ENCODE measurements at regions not wholly inside any gene's neighbourhood (a gene's known extent, or its start where the extent isn't known, plus 50 kb on each side); places are given as distances from the start of the nearest gene placed in this dataset.

- DNase-seq = no peak
Measured at GRCh38 chr14:22011253-22011642, 337.6 kb upstream of the OR4E1 start.

- no peak for DNase-seq
Measured at GRCh38 chr14:22010545-22011252, 337.1 kb upstream of the OR4E1 start.

- DNase-seq = no peak
Measured at GRCh38 chr14:22008766-22009165, 335.1 kb upstream of the OR4E1 start.

GRCh38 chr14:22007784-22008412, 334.3 kb upstream of the OR4E1 start:
- DNase-seq = no peak

GRCh38 chr14:22007363-22007762, 333.7 kb upstream of the OR4E1 start:
- DNase-seq = no peak

GRCh38 chr14:22003461-22003860, 329.8 kb upstream of the OR4E1 start:
- DNase-seq = no peak

- DNase-seq = no peak
Measured at GRCh38 chr14:22002860-22003284, 329.3 kb upstream of the OR4E1 start.

GRCh38 chr14:21999402-21999801, 325.8 kb upstream of the OR4E1 start:
- no peak for DNase-seq

GRCh38 chr14:21997300-21997699, 323.7 kb upstream of the OR4E1 start:
- no peak for DNase-seq

GRCh38 chr14:21995332-21995731, 321.7 kb upstream of the OR4E1 start:
- DNase-seq = no peak

GRCh38 chr14:21993837-21994236, 320.2 kb upstream of the OR4E1 start:
- no peak for DNase-seq

- DNase-seq = no peak
Measured at GRCh38 chr14:21993070-21993469, 319.5 kb upstream of the OR4E1 start.

- no peak for DNase-seq
Measured at GRCh38 chr14:21991130-21991529, 317.5 kb upstream of the OR4E1 start.

GRCh38 chr14:21990116-21990515, 316.5 kb upstream of the OR4E1 start:
- no peak for DNase-seq

- no peak for DNase-seq
Measured at GRCh38 chr14:21989090-21989489, 315.5 kb upstream of the OR4E1 start.

GRCh38 chr14:21988413-21988812, 314.8 kb upstream of the OR4E1 start:
- DNase-seq = no peak

- DNase-seq = no peak
Measured at GRCh38 chr14:21987937-21988336, 314.3 kb upstream of the OR4E1 start.

- no peak for DNase-seq
Measured at GRCh38 chr14:21985081-21985480, 311.5 kb upstream of the OR4E1 start.

GRCh38 chr14:21978999-21979314, 305.3 kb upstream of the OR4E1 start:
- DNase-seq = no peak

GRCh38 chr14:21978184-21978998, 304.8 kb upstream of the OR4E1 start:
- DNase-seq = no peak

- DNase-seq = no peak
Measured at GRCh38 chr14:21974741-21975140, 301.1 kb upstream of the OR4E1 start.

GRCh38 chr14:21965042-21965441, 291.4 kb upstream of the OR4E1 start:
- DNase-seq = no peak

- no peak for DNase-seq
Measured at GRCh38 chr14:21964180-21964579, 290.6 kb upstream of the OR4E1 start.

- DNase-seq = no peak
Measured at GRCh38 chr14:21960636-21961035, 287.0 kb upstream of the OR4E1 start.
